SU-DHL-6 (cell line): ENCODE measurements at regions not wholly inside any gene's neighbourhood (a gene's known extent, or its start where the extent isn't known, plus 50 kb on each side); places are given as distances from the start of the nearest gene placed in this dataset.

Experiments used
- CTCF ChIP-seq: fragments of 200-600 bp; sonication (generic); IDR thresholded peaks from one replicate; pipeline ENCODE4 v1.5.1; 2017; ENCODE audit warnings: antibody characterized with exemption, mild to moderate bottlenecking, low read length, moderate library complexity; ENCODE audit not compliant: insufficient read depth, poor library complexity, severe bottlenecking
- EZH2phosphoT487 ChIP-seq: fragments of 200-600 bp; sonication (generic), shearing (Covaris generic); conservative IDR thresholded peaks from 2 replicates; pipeline ENCODE4 v1.6.1; 2018; ENCODE audit warnings: mild to moderate bottlenecking, antibody characterized with exemption, low read length, moderate library complexity, mixed read lengths

- TF ChIP-seq CTCF (no peak), EZH2phosphoT487 (no peak)
Measured at GRCh38 chr4:26030260-26030667, 116.2 kb downstream of the SMIM20 start.
